Cardiac muscle cell (in vitro differentiated cells and primary cell): ENCODE measurements at regions not wholly inside any gene's neighbourhood (a gene's known extent, or its start where the extent isn't known, plus 50 kb on each side); places are given as distances from the start of the nearest gene placed in this dataset.

Experiments
- DNase-seq, 2 donors: peaks; one replicate each; pipeline versions ENCODE4 v3.0.0 to v3.0.0-alpha.2; 2010 to 2017; ENCODE audit warnings: low read depth in 1 of 2, low spot score in 1 of 2
- H3K27ac ChIP-seq: fragments of 200-600 bp; sonication (generic); 2 replicates; pipeline ENCODE4 v1.5.1; 2016
- H3K27me3 ChIP-seq: fragments of 200-600 bp; sonication (generic); 2 replicates; pipeline ENCODE4 v1.6.0; 2016; ENCODE audit warnings: control low read depth
- H3K36me3 ChIP-seq: fragments of 200-600 bp; sonication (generic); 2 replicates; pipeline ENCODE4 v1.5.1; 2016; ENCODE audit warnings: control low read depth
- H3K4me1 ChIP-seq: fragments of 200-600 bp; sonication (generic); 2 replicates; pipeline ENCODE4 v1.8.1; 2017; ENCODE audit warnings: low read depth, mild to moderate bottlenecking, mixed run types
- H3K4me3 ChIP-seq: fragments of 200-600 bp; sonication (generic); 2 replicates; pipeline ENCODE4 v1.5.1; 2016; ENCODE audit warnings: mild to moderate bottlenecking
- H3K9me3 ChIP-seq: fragments of 200-600 bp; sonication (generic); 2 replicates; pipeline ENCODE4 v1.5.1; 2017; ENCODE audit warnings: low read depth, mild to moderate bottlenecking, control low read depth
- TF ChIP-seq, protein P1 (sequence below): IDR thresholded peaks from 2 replicates; pipeline ENCODE4 v1.5.1; 2012; ENCODE audit warnings: low read depth, mild to moderate bottlenecking, low read length

DNA sequence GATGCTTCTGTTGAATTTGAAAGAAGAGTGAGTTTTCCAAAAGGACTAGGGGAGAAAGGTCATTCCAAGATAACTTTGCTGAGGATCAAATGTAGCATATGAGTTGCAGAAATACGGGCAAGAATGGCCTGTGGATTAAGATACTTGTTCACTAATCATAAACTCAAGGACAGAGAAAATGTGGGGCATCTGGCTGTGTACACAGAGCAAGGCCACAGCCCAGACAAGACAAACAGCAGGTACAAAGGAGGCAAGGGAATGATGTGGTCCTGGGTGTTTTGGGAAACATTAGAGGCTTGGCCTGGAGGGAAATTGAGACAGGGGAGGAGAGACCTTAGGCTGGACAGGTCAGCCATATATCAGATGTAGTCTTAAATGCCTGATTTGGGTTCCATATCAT lies 254.8 kb downstream of the TTC32 start:
- H3K4me1 ChIP-seq = peaks cover 4% of the 10 kb centered on the region
- TF ChIP-seq, protein P1, sequence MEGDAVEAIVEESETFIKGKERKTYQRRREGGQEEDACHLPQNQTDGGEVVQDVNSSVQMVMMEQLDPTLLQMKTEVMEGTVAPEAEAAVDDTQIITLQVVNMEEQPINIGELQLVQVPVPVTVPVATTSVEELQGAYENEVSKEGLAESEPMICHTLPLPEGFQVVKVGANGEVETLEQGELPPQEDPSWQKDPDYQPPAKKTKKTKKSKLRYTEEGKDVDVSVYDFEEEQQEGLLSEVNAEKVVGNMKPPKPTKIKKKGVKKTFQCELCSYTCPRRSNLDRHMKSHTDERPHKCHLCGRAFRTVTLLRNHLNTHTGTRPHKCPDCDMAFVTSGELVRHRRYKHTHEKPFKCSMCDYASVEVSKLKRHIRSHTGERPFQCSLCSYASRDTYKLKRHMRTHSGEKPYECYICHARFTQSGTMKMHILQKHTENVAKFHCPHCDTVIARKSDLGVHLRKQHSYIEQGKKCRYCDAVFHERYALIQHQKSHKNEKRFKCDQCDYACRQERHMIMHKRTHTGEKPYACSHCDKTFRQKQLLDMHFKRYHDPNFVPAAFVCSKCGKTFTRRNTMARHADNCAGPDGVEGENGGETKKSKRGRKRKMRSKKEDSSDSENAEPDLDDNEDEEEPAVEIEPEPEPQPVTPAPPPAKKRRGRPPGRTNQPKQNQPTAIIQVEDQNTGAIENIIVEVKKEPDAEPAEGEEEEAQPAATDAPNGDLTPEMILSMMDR = no peak
- H3K36me3 ChIP-seq = no peaks in the 10 kb centered on the region
- no peak overlapping the region for H3K4me3 ChIP-seq
- no peaks in the 10 kb centered on the region for H3K9me3 ChIP-seq
- no peak for DNase-seq
- H3K27ac ChIP-seq = no peak overlapping the region
- H3K27me3 ChIP-seq = no peaks in the 10 kb centered on the region

DNA sequence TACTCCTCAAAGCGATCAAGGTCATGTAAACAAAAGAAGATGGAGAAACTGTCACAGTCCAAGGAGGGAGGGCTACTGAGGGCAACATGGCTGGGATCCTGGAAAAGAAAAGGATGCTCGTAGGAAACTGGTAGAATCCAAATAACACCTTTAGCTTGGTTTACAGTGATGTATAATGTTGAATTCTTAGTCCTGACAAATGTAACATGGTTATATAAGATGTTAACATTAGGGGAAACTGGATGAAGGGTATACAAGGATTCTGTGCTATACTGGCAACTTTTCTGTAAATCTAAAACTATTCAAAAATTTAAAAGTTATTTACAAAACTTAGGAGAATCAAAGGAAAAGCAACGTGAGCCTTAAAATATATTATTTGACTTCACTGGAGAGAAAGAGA lies 257.0 kb downstream of the TTC32 start:
- Histone ChIP-seq H3K4me3 (no peak overlapping the region), H3K9me3 (no peaks in the 10 kb centered on the region), H3K36me3 (no peaks in the 10 kb centered on the region), H3K27ac (no peak overlapping the region), H3K27me3 (no peaks in the 10 kb centered on the region), H3K4me1 (peaks cover 4% of the 10 kb centered on the region)
- TF ChIP-seq, protein P1 = no peak
- no peak for DNase-seq

DNA sequence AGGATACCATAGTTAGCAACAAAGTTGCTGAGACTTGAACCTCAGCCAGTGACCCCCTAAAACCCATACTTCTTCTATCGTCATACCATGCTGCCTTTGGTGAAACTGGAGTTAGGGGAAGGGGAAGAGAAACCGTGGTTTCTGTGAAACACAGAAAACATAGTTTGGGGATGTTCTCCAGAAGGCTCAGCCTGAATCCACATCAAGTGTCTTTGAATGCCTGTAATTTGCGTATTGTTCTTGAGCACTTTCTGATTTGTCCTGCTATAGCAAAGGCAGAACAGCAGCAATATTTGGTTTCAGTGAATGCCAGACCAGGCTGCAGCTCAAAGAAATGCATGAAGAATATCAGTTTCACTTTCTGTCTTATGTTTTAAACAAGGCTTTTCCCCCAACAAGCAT lies 258.7 kb downstream of the TTC32 start:
- H3K36me3 ChIP-seq = no peaks in the 10 kb centered on the region
- H3K4me3 ChIP-seq = no peak overlapping the region
- no peaks in the 10 kb centered on the region for H3K9me3 ChIP-seq
- no peak overlapping the region for H3K27ac ChIP-seq
- TF ChIP-seq, protein P1 = no peak
- DNase-seq = no peak
- H3K27me3 ChIP-seq = no peaks in the 10 kb centered on the region
- H3K4me1 ChIP-seq = no peaks in the 10 kb centered on the region

DNA sequence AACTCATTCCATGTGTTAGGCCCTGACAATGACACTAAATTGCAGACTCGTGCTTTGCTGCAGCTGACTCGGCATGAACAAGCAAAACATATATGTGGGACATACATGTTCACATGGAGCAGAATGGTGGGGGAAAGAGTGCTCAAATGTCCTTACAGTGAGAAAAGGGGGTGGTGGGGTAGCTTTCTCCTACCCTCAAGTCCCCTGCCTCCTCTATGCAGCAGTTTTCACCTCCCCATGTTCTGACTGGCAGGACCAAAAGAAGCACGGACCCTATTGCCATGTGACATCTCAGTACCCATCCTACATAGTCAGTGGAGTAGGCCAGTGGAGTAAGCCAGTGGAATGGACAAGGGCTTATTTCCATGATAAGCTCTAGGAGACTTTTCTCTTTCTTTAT lies 259.3 kb downstream of the TTC32 start:
- Histone ChIP-seq H3K27me3 (no peaks in the 10 kb centered on the region), H3K27ac (no peak overlapping the region), H3K4me3 (no peak overlapping the region), H3K36me3 (no peaks in the 10 kb centered on the region), H3K4me1 (no peaks in the 10 kb centered on the region), H3K9me3 (no peaks in the 10 kb centered on the region)
- TF ChIP-seq, protein P1 = no peak
- DNase-seq = no peak

DNA sequence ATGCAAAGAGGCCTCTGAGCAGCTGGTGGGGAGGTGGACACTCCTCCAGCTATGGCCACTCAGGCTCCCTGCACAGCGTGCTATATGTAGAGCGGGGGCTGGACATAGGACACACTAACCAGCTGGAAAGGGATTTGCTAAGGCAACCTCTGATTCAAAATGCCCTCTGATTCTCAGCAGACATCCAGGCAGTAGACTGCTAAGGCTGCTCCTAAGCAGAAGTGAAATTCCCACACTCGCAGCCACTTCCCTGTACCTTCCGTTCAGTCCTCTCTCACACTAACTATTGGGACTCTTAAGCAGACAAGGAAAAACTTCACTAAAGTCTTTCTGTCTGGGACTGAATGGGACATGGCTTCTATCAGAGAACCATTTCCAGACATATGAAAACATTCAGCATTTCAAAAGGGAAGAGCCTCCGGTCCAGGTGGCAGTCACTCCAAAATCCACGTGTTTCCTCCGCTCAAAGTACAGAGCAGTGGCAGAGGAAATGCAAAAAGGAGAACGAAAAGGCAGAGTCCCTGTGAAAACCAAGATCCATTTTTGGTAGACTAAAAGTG lies 265.8 kb downstream of the TTC32 start:
- H3K27ac ChIP-seq = no peak overlapping the region
- no peaks in the 10 kb centered on the region for H3K36me3 ChIP-seq
- H3K27me3 ChIP-seq = no peaks in the 10 kb centered on the region
- H3K4me1 ChIP-seq = no peaks in the 10 kb centered on the region
- H3K4me3 ChIP-seq = no peak overlapping the region
- DNase-seq = no peak
- no peaks in the 10 kb centered on the region for H3K9me3 ChIP-seq
- TF ChIP-seq, protein P1 = no peak
